Kidney (tissue), 13 donors: ENCODE measurements at regions not wholly inside any gene's neighbourhood (a gene's known extent, or its start where the extent isn't known, plus 50 kb on each side); places are given as distances from the start of the nearest gene placed in this dataset.

Experiments used
- DNase-seq, 5 donors: peaks; one replicate each; pipeline ENCODE4 v3.0.0-alpha.2; 2013 to 2020
- FAIRE-seq: peaks from 2 replicates; lab custom pipeline; 2012; peaks lifted over from hg19 to GRCh38; lab: Jason Lieb, UNC
- H3K27ac ChIP-seq, 2 donors: one replicate each; pipeline ENCODE4 v1.7.0; 2013; ENCODE audit warnings: low read depth in 2 of 2, low read length in 2 of 2, inconsistent platforms in 1 of 2
- H3K27me3 ChIP-seq: one replicate; pipeline ENCODE4 v1.7.1; 2013; ENCODE audit warnings: low read length, inconsistent platforms; ENCODE audit not compliant: control insufficient read depth, insufficient read depth
- H3K36me3 ChIP-seq, 3 donors: one replicate each; pipeline versions ENCODE4 v1.7.0 to v1.7.1; 2013; ENCODE audit warnings: low read length in 3 of 3, control low read depth in 1 of 3, inconsistent platforms in 1 of 3; ENCODE audit not compliant: insufficient read depth in 3 of 3, control insufficient read depth in 2 of 3
- H3K4me1 ChIP-seq, 3 donors: one replicate each; pipeline versions ENCODE4 v1.7.0 to v1.7.1; 2013; ENCODE audit warnings: low read length in 3 of 3, inconsistent platforms in 1 of 3, low read depth in 1 of 3; ENCODE audit not compliant: control insufficient read depth in 2 of 3, insufficient read depth in 2 of 3
- H3K4me3 ChIP-seq, 3 donors: one replicate each; pipeline versions ENCODE4 v1.7.0 to v1.8.1; 2013; ENCODE audit warnings: low read length in 3 of 3, control low read depth in 1 of 3, inconsistent platforms in 1 of 3
- H3K9ac ChIP-seq, 3 donors: one replicate each; pipeline versions ENCODE4 v1.7.0 to v1.7.1; 2013; ENCODE audit warnings: low read length in 3 of 3, control low read depth in 1 of 3, inconsistent platforms in 1 of 3
- H3K9me3 ChIP-seq, 3 donors: one replicate each; pipeline versions ENCODE4 v1.7.0 to v1.7.1; 2013; ENCODE audit warnings: low read length in 3 of 3, control low read depth in 1 of 3, inconsistent platforms in 1 of 3; ENCODE audit not compliant: control insufficient read depth in 2 of 3, insufficient read depth in 1 of 3
- intact Hi-C: fragments of 100-400 bp; cut with DNase I; formaldehyde crosslinking; loops from one replicate; pipeline ENCODE4 v1.11.1; 2022
- TF ChIP-seq, protein P1 (sequence below): IDR thresholded peaks from 3 replicates; pipeline ENCODE4 v1.5.1; 2012; ENCODE audit warnings: mild to moderate bottlenecking, moderate library complexity, borderline replicate concordance; ENCODE audit not compliant: insufficient read depth; ENCODE audit errors: extremely low read depth
- donor health status: control.
- donor health status: control.
- donor health status: control.
- donor health status: control.
- donor health status: control.
- donor health status: DM: yes; HTN: yes; CAD: no.
- donor health status: Normal renal cell carcinoma (clear cell type).

DNA sequence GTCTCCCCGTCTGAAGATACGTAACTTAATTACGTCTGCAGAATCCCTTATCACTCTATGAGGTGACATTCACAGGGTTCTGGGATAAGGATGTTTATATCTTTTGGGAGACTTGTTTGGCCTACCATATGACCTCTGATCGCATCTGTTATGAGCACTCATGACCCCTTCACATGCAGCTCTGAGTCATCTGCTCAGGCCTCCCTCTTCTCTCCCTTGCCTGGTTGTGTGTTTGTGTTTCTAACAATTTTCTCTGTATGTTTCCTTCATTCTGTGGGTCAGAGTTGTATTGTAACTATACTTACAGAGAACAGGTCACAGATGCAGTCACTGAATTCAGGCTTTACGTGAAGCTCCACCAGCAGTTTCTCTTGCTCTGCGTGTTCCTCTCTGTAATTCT is 330.6 kb downstream of the TENT4A start:
- Histone ChIP-seq H3K9ac (no peak overlapping the region), H3K4me1 (no peaks in the 10 kb centered on the region), H3K9me3 (no peaks in the 10 kb centered on the region), H3K4me3 (no peak overlapping the region), H3K36me3 (no peaks in the 10 kb centered on the region), H3K27ac (no peak overlapping the region), H3K27me3 (no peaks in the 10 kb centered on the region)
- FAIRE-seq (no peak), DNase-seq (no peak)
- intact Hi-C loops, result no loop called here
- TF ChIP-seq, protein P1, sequence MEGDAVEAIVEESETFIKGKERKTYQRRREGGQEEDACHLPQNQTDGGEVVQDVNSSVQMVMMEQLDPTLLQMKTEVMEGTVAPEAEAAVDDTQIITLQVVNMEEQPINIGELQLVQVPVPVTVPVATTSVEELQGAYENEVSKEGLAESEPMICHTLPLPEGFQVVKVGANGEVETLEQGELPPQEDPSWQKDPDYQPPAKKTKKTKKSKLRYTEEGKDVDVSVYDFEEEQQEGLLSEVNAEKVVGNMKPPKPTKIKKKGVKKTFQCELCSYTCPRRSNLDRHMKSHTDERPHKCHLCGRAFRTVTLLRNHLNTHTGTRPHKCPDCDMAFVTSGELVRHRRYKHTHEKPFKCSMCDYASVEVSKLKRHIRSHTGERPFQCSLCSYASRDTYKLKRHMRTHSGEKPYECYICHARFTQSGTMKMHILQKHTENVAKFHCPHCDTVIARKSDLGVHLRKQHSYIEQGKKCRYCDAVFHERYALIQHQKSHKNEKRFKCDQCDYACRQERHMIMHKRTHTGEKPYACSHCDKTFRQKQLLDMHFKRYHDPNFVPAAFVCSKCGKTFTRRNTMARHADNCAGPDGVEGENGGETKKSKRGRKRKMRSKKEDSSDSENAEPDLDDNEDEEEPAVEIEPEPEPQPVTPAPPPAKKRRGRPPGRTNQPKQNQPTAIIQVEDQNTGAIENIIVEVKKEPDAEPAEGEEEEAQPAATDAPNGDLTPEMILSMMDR, result no peak

DNA sequence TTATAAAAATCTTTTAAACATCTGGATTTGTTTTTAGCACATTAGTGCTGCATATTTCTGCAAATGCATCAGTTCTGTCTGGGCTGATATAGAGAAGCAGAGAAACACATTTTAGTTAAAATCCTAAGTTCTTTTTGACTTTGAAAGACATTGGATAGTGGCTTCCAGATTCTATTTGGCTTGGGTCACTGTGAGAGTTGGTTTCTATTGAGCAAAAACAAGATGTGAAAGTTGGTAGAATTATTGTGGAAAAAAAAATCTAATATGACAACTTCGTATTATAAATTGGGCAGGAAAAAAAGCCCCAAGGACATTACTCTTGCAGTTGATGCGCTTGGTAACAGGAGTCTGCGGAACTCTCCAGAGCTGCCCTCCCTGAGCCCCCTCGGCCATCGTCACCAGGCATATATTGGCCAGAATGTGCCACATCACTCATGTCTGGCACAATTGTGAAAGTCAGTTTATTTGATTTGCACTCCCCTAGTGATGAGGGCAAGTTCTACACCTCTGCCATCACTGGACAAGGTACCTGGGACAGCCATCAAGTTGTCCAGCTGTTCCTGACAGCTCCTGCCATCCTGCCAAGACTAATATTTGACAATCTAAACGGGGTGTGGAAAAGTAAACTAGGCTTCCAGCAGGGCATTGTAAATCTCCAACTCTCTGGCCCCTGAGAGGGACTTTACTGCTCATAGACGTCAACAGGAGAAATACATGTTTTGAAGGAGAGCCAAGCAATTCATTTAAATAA is 334.5 kb downstream of the TENT4A start:
- no peak for FAIRE-seq

DNA sequence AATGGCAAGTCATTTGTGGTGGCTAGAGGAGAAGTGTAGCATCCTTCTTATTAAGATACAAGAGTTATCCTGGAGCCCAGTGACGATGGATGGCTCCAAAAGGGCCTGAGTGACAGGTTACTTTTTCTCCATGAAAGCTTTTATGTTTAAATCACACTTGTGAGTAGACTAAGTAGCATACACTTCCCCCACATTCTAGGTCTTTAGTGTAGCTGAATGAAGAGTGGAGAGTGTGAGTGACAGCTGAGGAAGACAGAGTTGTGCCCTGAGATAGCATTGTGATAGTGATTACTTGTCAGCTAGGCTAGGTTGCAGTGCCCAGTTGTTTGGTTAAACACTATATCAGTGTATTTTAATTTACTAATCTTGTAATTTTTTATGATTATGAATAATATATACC is 337.8 kb downstream of the TENT4A start:
- H3K4me3 ChIP-seq, result no peak overlapping the region
- TF ChIP-seq, protein P1, result no peak
- H3K4me1 ChIP-seq, result no peaks in the 10 kb centered on the region
- H3K36me3 ChIP-seq, result no peaks in the 10 kb centered on the region
- no peak for FAIRE-seq
- H3K27me3 ChIP-seq, result no peaks in the 10 kb centered on the region
- no peak overlapping the region for H3K27ac ChIP-seq
- no peak for DNase-seq
- no peaks in the 10 kb centered on the region for H3K9me3 ChIP-seq
- intact Hi-C loops, result no loop called here
- no peak overlapping the region for H3K9ac ChIP-seq

More for the DNA sequence above, 334.5 kb downstream of the TENT4A start:
- TF ChIP-seq, protein P1, result no peak
- H3K9ac ChIP-seq, result no peak overlapping the region
- H3K27ac ChIP-seq, result no peak overlapping the region
- no peak for DNase-seq
- intact Hi-C loops, result no loop called here
- H3K9me3 ChIP-seq, result no peaks in the 10 kb centered on the region
- H3K4me1 ChIP-seq, result no peaks in the 10 kb centered on the region
- no peak overlapping the region for H3K4me3 ChIP-seq
- no peaks in the 10 kb centered on the region for H3K36me3 ChIP-seq
- no peaks in the 10 kb centered on the region for H3K27me3 ChIP-seq
